BLaER1 treated with 17β-estradiol and CSF1 and Interleukin-3, amounts not matched to agents 10 nM and 100 nM (cell line): ENCODE measurements at regions not wholly inside any gene's neighbourhood (a gene's known extent, or its start where the extent isn't known, plus 50 kb on each side); places are given as distances from the start of the nearest gene placed in this dataset.

Source experiments
- H3K27ac ChIP-seq, 11 experiments: shearing (Covaris generic); formaldehyde crosslinking; 2 replicates each; pipeline ENCODE4 v1.8.1; 2022
- H3K27me3 ChIP-seq, 11 experiments: shearing (Covaris generic); formaldehyde crosslinking; 2 replicates each; pipeline ENCODE4 v1.8.1; 2022
- H3K36me3 ChIP-seq, 11 experiments: shearing (Covaris generic); formaldehyde crosslinking; 2 replicates each; pipeline ENCODE4 v1.8.1; 2022
- H3K4me1 ChIP-seq, 10 experiments: shearing (Covaris generic); formaldehyde crosslinking; 2 replicates each; pipeline ENCODE4 v1.8.1; 2022
- H3K4me2 ChIP-seq, 11 experiments: shearing (Covaris generic); formaldehyde crosslinking; 2 replicates each; pipeline ENCODE4 v1.8.1; 2022
- H3K4me3 ChIP-seq, 10 experiments: shearing (Covaris generic); formaldehyde crosslinking; 2 replicates each; pipeline ENCODE4 v1.8.1; 2022
- H3K9ac ChIP-seq, 11 experiments: shearing (Covaris generic); formaldehyde crosslinking; 2 replicates each; pipeline ENCODE4 v1.8.1; 2022
- H3K9me3 ChIP-seq, 11 experiments: shearing (Covaris generic); formaldehyde crosslinking; replicated peaks in 1 of 11; 2 replicates each; pipeline ENCODE4 v1.8.1; 2022
- H4K20me1 ChIP-seq, 11 experiments: shearing (Covaris generic); formaldehyde crosslinking; 2 replicates each; pipeline ENCODE4 v1.8.1; 2022
- Cebpa-rat ChIP-seq, 11 experiments: shearing (Covaris generic); IDR thresholded peaks; 2 replicates each; pipeline ENCODE4 v1.8.1; 2022

DNA sequence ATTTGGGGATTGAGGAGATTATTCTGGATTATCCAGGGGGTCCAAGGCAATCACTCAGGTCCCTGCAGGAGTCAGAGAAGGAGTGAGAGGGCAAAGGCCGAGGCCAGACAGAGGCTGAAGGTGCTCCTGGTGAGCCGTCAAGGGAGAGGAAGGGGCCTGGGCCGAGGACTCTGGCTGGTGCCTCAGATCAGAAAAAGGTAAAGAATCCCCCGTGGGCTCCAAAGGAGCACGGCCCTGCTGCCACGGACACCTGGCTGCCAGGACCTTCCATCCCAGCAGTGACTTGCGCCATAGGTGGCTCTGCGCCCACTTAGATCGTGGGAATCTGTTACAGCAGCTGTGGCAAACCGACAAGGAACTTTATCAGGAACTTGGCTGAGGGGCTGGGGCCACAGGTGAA is 374.8 kb upstream of the MYT1L start:
- TF ChIP-seq Cebpa-rat (IDR thresholded peaks at IDR 0.05) = no peak
- no peaks in the 10 kb centered on the region for H4K20me1 ChIP-seq
- H3K27ac ChIP-seq = peak overlapping the region in 6 of 11 experiments; percentile 58 to 76 (median 61); a peak in 6 of 22 replicates
- H3K4me3 ChIP-seq = no peak overlapping the region
- no peaks in the 10 kb centered on the region for H3K36me3 ChIP-seq
- H3K9me3 ChIP-seq = no peaks in the 10 kb centered on the region
- H3K9ac ChIP-seq = no peak overlapping the region
- H3K4me2 ChIP-seq = peak overlapping the region; percentile 31 to 90 (median 71); a peak in 21 of 22 replicates
- no peaks in the 10 kb centered on the region for H3K27me3 ChIP-seq
- peaks cover 37 to 48% (median 39%) of the 10 kb centered on the region in 10 experiments for H3K4me1 ChIP-seq

DNA sequence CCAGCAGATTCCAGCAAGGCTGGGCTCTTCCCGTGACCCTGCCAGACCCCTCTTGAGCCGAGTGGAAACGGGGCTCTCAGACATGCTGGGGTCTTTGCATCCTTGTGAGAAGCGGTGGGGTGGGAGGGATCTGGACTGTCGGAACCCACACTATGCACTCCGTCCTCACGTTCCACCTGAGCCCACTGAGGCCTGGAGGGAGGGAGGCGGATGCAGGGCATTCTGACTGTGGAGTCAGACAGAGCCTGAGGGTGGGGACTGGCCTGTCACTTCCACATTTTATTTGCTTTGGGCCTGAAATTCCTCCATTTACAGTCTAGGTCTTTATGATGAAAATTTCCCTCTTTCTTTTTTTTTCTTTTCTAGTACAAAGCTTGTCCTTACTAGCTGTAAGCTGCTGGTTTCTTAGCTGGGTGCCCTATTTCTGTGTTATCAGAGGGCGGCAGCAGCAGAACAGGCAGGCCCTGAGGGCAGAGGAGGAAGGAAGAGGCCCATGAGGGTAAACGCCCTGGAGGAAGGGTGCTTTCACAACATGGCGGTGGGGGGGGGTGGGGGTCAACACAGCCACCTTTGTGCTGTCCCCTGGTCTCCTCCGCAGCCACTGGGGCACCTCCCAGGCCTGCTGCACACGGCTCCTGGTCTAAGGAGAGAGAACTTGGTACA is 373.5 kb upstream of the MYT1L start:
- Histone ChIP-seq H3K27ac (peak overlapping the region in 9 of 11 experiments; percentile 24 to 76 (median 60); a peak in 16 of 22 replicates), H3K4me2 (peak overlapping the region; percentile 58 to 90 (median 71)), H3K36me3 (no peaks in the 10 kb centered on the region), H3K4me1 (peaks cover 37 to 52% (median 40%) of the 10 kb centered on the region in 10 experiments), H4K20me1 (no peaks in the 10 kb centered on the region), H3K9ac (peak overlapping the region in 10 of 11 experiments; percentile 8 to 67 (median 45); a peak in 14 of 22 replicates), H3K4me3 (no peak overlapping the region), H3K27me3 (no peaks in the 10 kb centered on the region), H3K9me3 (no peaks in the 10 kb centered on the region)
- no peak for TF ChIP-seq Cebpa-rat (IDR thresholded peaks at IDR 0.05)

DNA sequence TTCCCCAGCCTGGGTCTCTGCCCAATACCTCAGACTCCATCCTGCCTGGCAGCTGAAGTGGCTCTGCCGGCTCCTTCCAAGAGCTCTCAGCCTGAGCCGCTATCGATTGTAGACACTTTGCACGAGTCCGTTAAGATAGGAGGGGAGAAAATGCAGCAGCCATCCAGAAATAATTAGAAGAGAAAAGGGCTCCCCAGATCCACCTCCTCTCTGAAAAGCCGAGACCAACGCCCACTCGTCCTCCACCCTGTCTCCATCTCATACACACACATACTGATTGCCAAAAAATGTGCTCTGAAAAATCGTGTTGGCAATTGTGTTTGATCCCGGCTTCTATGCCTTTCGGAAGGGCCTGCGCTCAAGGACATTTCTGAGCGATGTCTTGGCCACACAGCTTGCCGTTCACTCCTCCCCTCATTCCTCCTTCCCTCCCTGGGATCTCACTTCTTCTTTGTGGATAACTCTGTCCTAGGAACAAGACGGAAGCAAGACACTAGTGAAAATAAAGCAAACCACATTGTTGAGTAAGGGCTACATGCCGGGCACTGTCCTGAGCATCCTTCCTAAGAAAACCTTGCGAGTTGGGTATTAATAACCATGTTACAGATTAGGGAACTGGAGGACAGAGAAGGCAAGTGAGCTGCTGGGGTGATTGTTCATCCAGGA is 372.8 kb upstream of the MYT1L start:
- H3K4me3 ChIP-seq = no peak overlapping the region
- no peaks in the 10 kb centered on the region for H3K36me3 ChIP-seq
- no peak for TF ChIP-seq Cebpa-rat (IDR thresholded peaks at IDR 0.05)
- H3K4me1 ChIP-seq = peaks cover 37 to 59% (median 46%) of the 10 kb centered on the region in 10 experiments
- peak overlapping the region in 9 of 11 experiments; percentile 24 to 76 (median 60); a peak in 16 of 22 replicates for H3K27ac ChIP-seq
- no peaks in the 10 kb centered on the region for H3K9me3 ChIP-seq
- peak overlapping the region; percentile 58 to 90 (median 71) for H3K4me2 ChIP-seq
- no peaks in the 10 kb centered on the region for H3K27me3 ChIP-seq
- H4K20me1 ChIP-seq = no peaks in the 10 kb centered on the region
- peak overlapping the region in 8 of 11 experiments; percentile 33 to 67 (median 48); a peak in 13 of 22 replicates for H3K9ac ChIP-seq

DNA sequence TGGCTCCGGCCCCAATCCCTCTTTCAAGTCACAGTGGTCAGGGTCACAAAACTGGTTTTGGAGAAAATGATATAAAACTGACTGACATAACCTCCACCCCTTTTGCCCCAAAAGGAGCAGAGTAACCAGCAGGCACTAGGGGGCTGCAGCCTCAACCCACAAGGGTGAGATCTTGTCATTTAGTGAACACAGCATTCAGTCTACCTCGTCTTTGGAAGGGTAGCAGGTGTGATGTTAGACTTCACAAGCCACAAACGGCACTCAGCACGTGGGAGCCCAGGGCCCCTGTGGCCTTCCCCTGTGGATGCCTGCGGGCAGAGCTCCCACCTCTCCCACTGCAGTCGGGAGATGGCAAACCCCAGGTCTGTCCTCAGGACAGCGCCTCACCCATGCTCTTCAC is 372.1 kb upstream of the MYT1L start:
- Histone ChIP-seq H3K4me1 (peaks cover 37 to 63% (median 50%) of the 10 kb centered on the region in 10 experiments), H3K4me3 (no peak overlapping the region), H3K27me3 (no peaks in the 10 kb centered on the region), H4K20me1 (no peaks in the 10 kb centered on the region), H3K9ac (no peak overlapping the region), H3K27ac (0 out of 22 replicates have a peak overlapping the region, but pooled peaks of 1 of the 11 experiments have one; percentile 75), H3K36me3 (no peaks in the 10 kb centered on the region), H3K9me3 (no peaks in the 10 kb centered on the region), H3K4me2 (0 out of 22 replicates have a peak overlapping the region, but pooled peaks of 1 of the 11 experiments have one; percentile 84)
- TF ChIP-seq Cebpa-rat (IDR thresholded peaks at IDR 0.05) = no peak

DNA sequence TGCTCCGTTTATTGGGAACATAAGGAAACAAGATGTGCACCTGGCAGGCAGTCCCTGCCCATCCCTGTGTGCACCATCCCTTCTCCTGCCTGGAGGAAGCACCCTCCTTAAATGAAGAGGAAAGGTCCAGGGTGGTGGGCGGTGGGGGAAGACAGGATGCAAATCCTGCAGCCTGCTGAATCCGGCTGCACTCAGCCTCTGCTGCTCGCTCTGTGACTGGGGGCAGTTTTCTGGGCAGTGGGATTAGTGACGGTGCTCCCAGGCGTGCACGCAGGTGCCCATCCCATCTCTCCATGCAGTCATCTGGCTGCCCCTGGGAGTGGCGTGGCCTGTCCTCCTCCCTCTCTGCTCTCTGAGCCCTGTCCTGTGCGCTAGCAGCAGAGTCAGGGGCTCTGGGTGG is 371.3 kb upstream of the MYT1L start:
- Histone ChIP-seq H3K4me1 (peaks cover 36 to 57% (median 48%) of the 10 kb centered on the region in 10 experiments), H3K27me3 (no peaks in the 10 kb centered on the region)

DNA sequence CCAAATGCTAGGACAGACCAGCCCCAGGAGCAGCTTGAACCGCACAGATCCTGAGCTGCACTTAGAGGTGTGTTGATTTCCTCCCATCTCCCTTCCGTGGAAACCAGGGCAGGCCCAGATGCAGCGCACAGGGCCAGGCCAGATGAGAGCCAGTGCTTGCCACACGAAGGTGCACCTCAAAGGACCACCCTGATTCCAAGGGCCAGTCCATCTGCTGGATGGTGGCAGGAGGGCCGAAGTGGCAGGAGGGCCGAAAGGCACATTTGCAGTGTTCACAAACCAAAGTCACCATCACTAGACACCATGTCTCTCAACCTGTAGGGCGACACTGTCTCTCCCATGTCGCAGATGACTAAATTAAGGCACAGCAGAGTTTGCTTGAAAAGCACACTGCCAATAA is 370.7 kb upstream of the MYT1L start:
- H3K9me3 ChIP-seq = no peaks in the 10 kb centered on the region
- no peak overlapping the region for H3K4me2 ChIP-seq
- no peak overlapping the region for H3K9ac ChIP-seq
- no peak for TF ChIP-seq Cebpa-rat (IDR thresholded peaks at IDR 0.05)
- H3K4me3 ChIP-seq = no peak overlapping the region
- peaks cover 34 to 52% (median 43%) of the 10 kb centered on the region in 10 experiments for H3K4me1 ChIP-seq
- H4K20me1 ChIP-seq = no peaks in the 10 kb centered on the region
- H3K27me3 ChIP-seq = no peaks in the 10 kb centered on the region
- no peaks in the 10 kb centered on the region for H3K36me3 ChIP-seq
- H3K27ac ChIP-seq = no peak overlapping the region

More for the DNA sequence above, 371.3 kb upstream of the MYT1L start:
- Histone ChIP-seq H4K20me1 (no peaks in the 10 kb centered on the region), H3K36me3 (no peaks in the 10 kb centered on the region), H3K9ac (no peak overlapping the region), H3K9me3 (no peaks in the 10 kb centered on the region), H3K27ac (no peak overlapping the region), H3K4me2 (no peak overlapping the region), H3K4me3 (no peak overlapping the region)
- no peak for TF ChIP-seq Cebpa-rat (IDR thresholded peaks at IDR 0.05)

DNA sequence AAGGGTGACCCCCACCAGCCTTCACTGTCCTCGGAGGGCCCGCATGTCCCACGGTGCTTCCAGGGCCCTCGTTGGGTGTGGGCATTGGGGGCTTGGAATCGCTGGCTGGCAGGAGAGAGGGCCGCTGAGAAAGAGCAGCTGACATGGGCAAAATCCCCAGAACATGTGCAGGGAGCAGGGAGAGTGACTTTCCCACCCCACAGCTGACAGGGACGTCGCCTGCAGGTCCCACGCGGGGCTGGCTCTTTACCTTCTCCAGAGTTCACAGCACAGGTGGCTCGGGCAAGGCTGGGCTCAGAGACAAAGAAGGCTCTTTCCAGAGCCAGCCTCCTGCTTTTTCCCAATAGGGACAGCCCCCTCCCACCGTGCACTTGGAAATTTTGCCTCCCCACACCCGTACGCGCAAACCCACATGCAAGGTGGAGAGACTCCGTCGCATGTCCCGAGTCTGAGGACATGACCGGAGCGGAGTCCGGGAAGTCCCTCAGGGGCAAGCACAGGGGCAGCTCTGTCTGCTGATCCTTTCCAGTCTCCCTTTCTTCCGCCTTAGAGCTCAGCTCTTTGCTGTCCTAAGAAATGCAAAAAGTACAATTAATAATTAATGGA is 370.2 kb upstream of the MYT1L start:
- Histone ChIP-seq H3K4me2 (no peak overlapping the region), H3K36me3 (no peaks in the 10 kb centered on the region), H3K27ac (no peak overlapping the region), H3K9ac (no peak overlapping the region), H4K20me1 (no peaks in the 10 kb centered on the region), H3K27me3 (no peaks in the 10 kb centered on the region), H3K9me3 (no peaks in the 10 kb centered on the region), H3K4me1 (peaks cover 29 to 46% (median 38%) of the 10 kb centered on the region in 10 experiments), H3K4me3 (no peak overlapping the region)
- TF ChIP-seq Cebpa-rat (IDR thresholded peaks at IDR 0.05) = no peak

DNA sequence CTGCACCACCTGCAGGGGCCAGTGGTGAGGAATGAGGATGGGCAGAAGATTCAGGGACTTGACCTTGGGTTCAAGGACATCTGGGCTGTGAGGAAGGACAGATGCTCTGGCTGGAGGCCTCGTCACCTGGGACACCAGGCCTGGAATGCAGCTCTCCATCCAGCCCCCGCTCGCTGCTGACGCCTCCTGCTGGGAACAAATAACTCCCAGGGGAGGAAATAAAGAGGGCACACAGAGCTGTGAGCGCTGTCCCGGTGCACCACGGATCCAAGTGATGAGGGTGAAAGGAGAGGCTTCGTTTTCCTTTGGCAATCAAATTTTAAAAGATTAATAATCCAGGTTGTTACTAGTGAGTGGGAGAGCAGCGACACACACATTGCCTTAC is 368.0 kb upstream of the MYT1L start:
- Histone ChIP-seq H3K9ac (no peak overlapping the region), H4K20me1 (no peaks in the 10 kb centered on the region), H3K9me3 (no peaks in the 10 kb centered on the region), H3K27me3 (no peaks in the 10 kb centered on the region), H3K4me1 (peaks cover 7 to 25% (median 16%) of the 10 kb centered on the region in 10 experiments), H3K4me2 (peak overlapping the region in 9 of 11 experiments; percentile 22 to 65 (median 52); a peak in 16 of 22 replicates), H3K27ac (no peak overlapping the region), H3K36me3 (no peaks in the 10 kb centered on the region), H3K4me3 (no peak overlapping the region)
- TF ChIP-seq Cebpa-rat (IDR thresholded peaks at IDR 0.05) = no peak
